H1 (cell line): ENCODE measurements at regions not wholly inside any gene's neighbourhood (a gene's known extent, or its start where the extent isn't known, plus 50 kb on each side); places are given as distances from the start of the nearest gene placed in this dataset.

ENCODE experiments used
- JUN ChIP-seq: IDR thresholded peaks from 2 replicates; pipeline ENCODE4 v1.6.1; 2011; ENCODE audit warnings: low read depth, mild to moderate bottlenecking, improper control_type of control experiment, low read length
- SAP30 ChIP-seq: fragments of 300-600 bp; sonication (generic); IDR thresholded peaks from 2 replicates; pipeline ENCODE4 v1.7.1; 2012; ENCODE audit warnings: low read length, moderate library complexity, mild to moderate bottlenecking, inconsistent platforms; ENCODE audit not compliant: insufficient read depth, insufficient replicate concordance
- TEAD4 ChIP-seq: IDR thresholded peaks from 2 replicates; pipeline ENCODE4 v1.6.1; 2012; ENCODE audit warnings: low read depth, low read length, inconsistent platforms, mixed read lengths
- TF ChIP-seq, protein P1 (sequence below): fragments of 300-600 bp; sonication (generic); IDR thresholded peaks from 2 replicates; pipeline ENCODE4 v1.7.1; 2012; ENCODE audit warnings: low read length, moderate library complexity, mild to moderate bottlenecking, inconsistent platforms; ENCODE audit not compliant: insufficient replicate concordance
- TF ChIP-seq, protein P2 (sequence below): IDR thresholded peaks from 2 replicates; pipeline ENCODE4 v1.6.1; 2011; ENCODE audit warnings: low read length, improper control_type of control experiment

- TF ChIP-seq, protein P1, sequence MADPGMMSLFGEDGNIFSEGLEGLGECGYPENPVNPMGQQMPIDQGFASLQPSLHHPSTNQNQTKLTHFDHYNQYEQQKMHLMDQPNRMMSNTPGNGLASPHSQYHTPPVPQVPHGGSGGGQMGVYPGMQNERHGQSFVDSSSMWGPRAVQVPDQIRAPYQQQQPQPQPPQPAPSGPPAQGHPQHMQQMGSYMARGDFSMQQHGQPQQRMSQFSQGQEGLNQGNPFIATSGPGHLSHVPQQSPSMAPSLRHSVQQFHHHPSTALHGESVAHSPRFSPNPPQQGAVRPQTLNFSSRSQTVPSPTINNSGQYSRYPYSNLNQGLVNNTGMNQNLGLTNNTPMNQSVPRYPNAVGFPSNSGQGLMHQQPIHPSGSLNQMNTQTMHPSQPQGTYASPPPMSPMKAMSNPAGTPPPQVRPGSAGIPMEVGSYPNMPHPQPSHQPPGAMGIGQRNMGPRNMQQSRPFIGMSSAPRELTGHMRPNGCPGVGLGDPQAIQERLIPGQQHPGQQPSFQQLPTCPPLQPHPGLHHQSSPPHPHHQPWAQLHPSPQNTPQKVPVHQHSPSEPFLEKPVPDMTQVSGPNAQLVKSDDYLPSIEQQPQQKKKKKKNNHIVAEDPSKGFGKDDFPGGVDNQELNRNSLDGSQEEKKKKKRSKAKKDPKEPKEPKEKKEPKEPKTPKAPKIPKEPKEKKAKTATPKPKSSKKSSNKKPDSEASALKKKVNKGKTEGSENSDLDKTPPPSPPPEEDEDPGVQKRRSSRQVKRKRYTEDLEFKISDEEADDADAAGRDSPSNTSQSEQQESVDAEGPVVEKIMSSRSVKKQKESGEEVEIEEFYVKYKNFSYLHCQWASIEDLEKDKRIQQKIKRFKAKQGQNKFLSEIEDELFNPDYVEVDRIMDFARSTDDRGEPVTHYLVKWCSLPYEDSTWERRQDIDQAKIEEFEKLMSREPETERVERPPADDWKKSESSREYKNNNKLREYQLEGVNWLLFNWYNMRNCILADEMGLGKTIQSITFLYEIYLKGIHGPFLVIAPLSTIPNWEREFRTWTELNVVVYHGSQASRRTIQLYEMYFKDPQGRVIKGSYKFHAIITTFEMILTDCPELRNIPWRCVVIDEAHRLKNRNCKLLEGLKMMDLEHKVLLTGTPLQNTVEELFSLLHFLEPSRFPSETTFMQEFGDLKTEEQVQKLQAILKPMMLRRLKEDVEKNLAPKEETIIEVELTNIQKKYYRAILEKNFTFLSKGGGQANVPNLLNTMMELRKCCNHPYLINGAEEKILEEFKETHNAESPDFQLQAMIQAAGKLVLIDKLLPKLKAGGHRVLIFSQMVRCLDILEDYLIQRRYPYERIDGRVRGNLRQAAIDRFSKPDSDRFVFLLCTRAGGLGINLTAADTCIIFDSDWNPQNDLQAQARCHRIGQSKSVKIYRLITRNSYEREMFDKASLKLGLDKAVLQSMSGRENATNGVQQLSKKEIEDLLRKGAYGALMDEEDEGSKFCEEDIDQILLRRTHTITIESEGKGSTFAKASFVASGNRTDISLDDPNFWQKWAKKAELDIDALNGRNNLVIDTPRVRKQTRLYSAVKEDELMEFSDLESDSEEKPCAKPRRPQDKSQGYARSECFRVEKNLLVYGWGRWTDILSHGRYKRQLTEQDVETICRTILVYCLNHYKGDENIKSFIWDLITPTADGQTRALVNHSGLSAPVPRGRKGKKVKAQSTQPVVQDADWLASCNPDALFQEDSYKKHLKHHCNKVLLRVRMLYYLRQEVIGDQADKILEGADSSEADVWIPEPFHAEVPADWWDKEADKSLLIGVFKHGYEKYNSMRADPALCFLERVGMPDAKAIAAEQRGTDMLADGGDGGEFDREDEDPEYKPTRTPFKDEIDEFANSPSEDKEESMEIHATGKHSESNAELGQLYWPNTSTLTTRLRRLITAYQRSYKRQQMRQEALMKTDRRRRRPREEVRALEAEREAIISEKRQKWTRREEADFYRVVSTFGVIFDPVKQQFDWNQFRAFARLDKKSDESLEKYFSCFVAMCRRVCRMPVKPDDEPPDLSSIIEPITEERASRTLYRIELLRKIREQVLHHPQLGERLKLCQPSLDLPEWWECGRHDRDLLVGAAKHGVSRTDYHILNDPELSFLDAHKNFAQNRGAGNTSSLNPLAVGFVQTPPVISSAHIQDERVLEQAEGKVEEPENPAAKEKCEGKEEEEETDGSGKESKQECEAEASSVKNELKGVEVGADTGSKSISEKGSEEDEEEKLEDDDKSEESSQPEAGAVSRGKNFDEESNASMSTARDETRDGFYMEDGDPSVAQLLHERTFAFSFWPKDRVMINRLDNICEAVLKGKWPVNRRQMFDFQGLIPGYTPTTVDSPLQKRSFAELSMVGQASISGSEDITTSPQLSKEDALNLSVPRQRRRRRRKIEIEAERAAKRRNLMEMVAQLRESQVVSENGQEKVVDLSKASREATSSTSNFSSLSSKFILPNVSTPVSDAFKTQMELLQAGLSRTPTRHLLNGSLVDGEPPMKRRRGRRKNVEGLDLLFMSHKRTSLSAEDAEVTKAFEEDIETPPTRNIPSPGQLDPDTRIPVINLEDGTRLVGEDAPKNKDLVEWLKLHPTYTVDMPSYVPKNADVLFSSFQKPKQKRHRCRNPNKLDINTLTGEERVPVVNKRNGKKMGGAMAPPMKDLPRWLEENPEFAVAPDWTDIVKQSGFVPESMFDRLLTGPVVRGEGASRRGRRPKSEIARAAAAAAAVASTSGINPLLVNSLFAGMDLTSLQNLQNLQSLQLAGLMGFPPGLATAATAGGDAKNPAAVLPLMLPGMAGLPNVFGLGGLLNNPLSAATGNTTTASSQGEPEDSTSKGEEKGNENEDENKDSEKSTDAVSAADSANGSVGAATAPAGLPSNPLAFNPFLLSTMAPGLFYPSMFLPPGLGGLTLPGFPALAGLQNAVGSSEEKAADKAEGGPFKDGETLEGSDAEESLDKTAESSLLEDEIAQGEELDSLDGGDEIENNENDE, result no peak
- no peak for TF ChIP-seq TEAD4
- no peak for TF ChIP-seq JUN
- no peak for TF ChIP-seq SAP30
- TF ChIP-seq, protein P2, sequence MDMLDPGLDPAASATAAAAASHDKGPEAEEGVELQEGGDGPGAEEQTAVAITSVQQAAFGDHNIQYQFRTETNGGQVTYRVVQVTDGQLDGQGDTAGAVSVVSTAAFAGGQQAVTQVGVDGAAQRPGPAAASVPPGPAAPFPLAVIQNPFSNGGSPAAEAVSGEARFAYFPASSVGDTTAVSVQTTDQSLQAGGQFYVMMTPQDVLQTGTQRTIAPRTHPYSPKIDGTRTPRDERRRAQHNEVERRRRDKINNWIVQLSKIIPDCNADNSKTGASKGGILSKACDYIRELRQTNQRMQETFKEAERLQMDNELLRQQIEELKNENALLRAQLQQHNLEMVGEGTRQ, result no peak
Measured at GRCh38 chr3:78517965-78518364, 1249.8 kb downstream of the ROBO1 start (continued).
